SW 1271 (cell line): ENCODE measurements at regions not wholly inside any gene's neighbourhood (a gene's known extent, or its start where the extent isn't known, plus 50 kb on each side); places are given as distances from the start of the nearest gene placed in this dataset.

Experiments
- DNase-seq, 2 experiments: peaks; one replicate each; lab custom pipeline; 2025; lab: John Stamatoyannopoulos, UW

DNA sequence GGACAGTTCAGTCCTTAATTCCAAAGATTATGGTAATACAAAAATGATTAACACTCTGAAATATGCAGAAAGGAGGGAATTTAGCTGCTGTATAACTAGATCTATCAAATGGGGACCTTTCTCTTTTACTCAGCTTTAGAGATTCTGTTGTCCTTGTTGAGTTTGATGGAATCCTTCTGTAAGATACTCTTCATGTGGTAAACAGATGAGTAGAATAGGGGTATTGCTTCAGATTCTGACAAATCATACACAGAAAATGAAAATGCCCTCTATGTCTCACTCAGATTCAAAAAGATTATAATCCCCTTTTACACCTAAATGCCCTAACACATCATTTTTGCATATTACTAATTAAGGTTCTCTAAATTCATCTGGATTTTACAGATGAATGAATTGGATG, 50.7 kb downstream of the ARHGAP35 start:
- DNase-seq = no peak

DNA sequence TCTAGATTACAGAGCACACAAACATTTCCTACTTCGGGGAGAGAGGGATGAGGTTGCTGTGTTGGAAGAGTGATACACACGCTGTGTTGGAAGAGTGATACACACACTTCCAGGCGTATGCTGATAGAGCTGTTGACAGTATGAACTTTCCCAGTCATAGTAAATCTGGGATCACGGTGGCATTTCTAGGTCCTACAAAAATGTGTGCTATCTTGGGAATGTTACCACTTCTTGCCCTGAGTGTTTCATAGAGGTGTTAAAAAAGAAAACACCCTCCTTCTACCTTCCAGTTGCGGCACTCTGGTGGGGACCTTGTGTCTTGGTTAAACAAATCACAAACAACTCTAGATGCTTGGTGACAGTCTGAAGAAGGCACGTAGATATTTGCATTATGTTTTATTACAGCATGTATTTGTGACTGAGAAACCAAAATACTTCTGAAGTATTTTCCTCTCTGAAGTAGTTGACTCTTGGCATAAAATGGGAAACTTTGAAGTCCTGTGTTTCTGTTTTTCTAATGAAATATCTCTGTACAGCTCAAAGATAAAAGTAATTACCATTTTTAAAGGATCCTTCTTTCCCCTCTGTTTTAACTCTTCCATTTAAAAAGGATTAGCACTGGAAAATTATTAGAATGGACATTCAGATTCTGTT, 52.5 kb downstream of the ARHGAP35 start:
- no peak for DNase-seq

DNA sequence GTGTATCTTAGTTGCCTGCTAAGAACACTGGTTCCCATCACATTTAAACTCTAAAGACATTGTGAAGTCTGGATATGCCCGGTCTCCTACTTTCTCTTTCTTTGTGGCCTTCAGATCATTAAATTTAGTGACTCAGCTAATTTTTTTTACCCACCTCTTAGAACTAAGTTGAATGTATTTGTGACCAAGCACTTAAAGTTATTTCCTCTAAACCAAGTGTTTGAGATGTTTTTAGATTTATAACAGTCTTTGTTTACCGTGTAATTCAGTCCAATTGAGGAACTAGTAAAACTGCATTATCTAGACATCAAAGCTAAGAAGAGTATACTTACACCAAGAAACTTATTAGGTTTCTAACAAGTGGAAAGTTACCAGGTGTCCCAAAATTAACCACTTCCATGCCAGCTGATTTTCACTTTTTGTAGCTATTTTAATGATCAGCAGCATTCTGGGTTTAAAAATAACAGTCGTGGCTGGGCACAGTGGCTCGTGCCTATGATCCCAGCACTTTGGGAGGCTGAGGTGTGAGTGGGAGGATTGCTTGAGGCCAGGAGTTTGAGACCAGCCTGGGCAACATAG, 53.1 kb downstream of the ARHGAP35 start:
- no peak for DNase-seq

DNA sequence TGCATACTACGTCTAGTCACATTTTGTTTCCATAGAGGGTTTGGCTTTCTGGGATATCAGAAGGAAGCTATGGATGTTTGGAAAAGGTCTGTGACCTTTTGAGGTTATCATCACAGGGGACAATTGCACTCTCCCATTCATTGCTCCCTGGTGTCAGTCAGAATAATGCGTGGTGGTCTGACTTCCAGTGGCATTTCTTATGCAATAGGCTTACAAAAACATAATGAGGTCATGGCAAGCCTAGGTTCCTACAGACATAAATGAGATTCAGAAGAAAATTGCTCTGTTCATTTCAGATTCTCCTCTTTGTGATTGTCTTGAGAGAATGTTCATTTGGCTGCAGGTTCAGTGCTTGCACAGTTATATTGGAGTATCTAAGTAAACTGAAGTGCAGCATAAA, 54.6 kb downstream of the ARHGAP35 start:
- no peak for DNase-seq

DNA sequence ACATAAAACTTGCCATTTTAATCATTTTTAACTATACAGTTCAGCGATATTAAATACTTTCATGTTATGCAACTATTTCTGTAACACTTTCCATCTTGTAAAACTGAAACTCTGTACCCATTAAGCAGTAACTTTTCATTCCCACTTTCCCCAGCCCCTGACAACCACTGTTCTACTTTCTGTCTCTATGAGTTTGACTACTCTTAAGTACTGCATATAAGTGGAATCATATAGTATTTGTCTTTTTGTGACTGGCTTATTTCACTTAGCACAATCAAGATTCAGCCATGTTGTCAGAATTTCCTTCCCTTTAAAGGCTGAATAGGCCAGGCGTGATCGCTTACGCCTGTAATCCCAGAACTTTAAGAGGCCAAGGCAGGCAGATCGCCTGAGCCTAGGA, 56.2 kb downstream of the ARHGAP35 start:
- no peak for DNase-seq

DNA sequence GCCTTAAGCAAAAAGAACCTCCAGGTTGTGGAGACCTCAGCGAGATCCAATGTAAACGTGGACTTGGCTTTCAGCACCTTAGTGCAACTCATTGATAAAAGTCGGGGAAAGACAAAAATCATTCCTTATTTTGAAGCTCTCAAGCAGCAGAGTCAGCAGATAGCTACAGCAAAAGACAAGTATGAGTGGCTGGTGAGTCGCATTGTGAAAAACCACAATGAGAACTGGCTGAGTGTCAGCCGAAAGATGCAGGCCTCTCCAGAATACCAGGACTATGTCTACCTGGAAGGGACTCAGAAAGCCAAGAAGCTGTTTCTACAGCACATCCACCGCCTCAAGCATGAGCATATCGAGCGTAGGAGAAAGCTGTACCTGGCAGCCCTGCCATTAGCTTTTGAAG, 58.5 kb downstream of the ARHGAP35 start:
- no peak for DNase-seq

DNA sequence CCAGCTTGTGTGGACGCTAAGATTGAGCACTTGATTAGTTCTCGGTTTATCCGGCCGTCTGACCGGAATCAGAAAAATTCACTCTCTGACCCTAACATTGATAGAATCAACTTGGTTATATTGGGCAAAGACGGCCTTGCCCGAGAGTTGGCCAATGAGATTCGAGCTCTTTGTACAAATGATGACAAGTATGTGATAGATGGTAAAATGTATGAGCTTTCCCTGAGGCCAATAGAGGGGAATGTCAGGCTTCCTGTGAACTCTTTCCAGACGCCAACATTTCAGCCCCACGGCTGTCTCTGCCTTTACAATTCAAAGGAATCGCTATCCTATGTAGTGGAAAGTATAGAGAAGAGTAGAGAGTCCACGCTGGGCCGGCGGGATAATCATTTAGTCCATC, 59.6 kb downstream of the ARHGAP35 start:
- DNase-seq = no peak

DNA sequence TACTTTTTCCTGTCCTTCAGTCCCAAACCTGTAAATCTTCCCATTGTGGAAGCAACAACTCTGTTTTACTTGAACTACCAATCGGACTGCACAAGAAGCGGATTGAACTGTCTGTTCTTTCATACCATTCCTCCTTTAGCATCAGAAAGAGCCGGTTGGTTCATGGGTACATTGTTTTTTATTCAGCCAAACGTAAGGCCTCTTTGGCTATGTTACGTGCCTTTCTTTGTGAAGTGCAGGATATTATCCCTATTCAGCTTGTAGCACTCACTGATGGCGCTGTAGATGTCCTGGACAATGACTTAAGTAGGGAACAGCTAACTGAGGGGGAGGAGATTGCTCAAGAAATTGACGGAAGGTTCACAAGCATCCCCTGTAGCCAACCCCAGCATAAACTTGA, 60.3 kb downstream of the ARHGAP35 start:
- DNase-seq = no peak

DNA sequence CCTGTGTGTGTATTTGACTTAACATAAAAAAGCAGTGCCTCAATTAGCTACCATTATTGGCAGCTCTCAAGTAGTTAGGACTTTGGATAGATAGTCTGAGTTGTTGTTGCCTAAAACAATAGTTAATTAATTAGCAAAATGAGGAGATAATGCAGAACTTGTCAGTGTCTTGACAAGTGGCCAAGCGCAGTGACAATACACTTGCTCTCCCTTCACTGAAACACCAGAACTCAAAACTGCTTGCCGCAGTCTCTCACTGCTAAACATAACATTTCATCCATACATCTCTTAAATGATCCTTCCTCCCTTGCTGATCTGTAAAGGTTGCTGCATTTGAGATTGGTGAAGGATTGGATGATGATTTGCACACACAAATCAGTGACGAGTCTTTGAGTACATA, 61.7 kb downstream of the ARHGAP35 start:
- no peak for DNase-seq

DNA sequence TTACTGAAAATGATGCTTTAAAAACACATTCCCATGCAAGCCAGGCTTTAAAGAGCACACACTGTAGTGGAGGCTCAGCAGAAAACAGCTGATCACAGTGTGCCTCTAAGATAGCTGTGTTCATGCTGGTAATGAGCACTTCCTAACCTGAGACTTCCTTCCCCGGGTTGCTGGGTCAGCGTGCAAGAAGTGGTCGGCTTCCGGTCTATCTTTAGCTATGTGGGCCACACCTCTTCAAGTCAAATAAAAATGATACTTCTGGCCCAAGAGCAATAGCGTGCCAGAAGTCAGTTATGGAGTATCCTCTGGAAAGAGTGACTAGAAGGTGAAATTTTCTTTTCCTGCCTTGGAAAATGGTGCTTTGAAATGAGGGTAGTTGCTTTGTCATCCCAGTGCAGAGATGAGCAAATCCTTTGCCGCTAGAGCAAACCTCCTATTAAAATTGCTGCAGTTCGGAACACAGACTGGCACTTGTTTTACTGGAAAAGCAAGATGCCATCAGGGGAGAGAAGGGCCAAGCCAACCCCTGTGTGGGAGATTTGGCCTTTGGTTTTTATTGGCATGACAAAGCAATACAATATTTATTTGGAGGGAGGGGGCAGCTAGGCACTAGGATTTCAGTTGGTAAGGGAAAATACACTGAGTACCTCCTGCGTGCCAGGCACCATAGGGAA, 64.2 kb downstream of the ARHGAP35 start:
- DNase-seq = no peak

DNA sequence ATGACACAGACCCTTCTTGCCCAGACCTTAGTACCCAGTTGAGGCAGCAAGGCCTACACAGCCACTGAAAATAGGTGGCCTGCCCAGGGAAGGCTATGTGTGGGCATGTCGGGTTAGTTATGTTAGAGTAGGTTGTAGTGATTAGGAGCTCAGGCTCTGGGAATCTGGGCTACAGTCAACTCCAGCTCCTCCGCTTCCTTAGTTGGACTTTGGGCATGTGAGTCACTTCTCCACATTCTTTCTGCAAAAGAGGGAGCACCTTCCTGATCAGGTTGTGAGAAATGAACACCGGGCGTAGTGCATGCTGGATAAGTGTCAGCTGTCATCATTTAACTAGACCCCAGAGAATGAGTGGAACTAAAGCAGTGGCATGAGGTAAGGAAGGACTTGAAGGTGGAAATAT, 64.8 kb downstream of the ARHGAP35 start:
- DNase-seq = no peak

DNA sequence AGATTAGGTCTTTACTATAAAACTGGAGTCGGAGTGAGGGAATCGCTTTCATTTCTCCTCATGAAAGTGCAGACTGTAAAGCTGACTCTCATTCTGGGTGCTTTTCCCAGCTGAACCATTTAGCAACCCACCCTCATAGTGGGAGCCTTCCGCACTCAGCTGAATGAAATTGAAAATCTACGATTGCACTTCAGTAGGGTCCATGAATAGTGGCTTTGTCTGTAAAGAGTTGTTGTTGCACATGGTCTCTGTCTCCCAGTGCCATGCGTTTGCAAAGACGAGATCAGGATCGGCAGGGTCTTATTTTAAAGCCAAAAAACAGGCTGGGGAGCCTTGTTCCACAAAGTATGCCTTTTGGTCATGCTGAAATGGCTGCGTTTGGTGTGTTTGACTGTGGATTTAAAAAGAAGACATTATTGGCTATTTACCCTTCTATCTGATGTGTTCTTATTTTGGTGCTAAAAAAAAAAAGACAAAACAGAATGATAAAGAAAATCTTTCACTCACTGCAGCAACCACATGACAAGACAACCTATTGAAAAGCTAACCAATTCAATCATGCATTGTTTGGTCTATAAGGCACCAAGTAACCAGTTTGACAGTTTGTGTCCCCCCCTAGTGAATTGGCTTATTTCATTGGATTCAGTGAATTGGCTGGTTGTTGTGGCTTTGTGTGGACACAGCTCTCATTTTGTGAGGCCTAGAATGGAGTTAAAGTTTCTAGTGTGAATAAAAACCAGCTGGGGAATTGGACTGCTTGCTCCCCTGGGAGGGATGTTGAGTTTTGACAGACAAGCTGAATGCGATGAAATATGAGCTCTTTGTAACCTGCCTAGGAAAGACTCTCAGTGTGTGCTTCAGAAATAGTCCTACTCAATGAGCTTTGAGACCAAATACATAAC, 65.6 kb downstream of the ARHGAP35 start:
- no peak for DNase-seq

DNA sequence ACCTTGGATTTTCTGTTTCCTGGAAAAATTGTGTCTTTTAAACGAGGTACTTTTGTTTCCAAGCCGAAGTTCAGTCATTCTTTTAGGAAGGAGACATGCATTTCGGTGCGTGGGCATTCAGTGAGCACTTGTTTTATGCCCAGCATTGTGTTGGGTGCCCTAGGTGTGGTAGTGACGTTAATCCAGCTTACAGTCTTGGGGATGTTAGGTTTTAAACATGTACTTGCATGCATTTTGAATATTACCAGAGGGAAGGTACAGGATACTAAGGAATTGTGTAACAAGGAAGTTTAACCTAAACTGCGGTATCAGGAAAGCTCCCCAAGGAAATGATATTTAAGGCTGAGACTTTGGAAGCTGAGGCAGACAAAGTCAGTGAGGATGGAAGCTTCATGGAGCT, 66.3 kb downstream of the ARHGAP35 start:
- DNase-seq = no peak

DNA sequence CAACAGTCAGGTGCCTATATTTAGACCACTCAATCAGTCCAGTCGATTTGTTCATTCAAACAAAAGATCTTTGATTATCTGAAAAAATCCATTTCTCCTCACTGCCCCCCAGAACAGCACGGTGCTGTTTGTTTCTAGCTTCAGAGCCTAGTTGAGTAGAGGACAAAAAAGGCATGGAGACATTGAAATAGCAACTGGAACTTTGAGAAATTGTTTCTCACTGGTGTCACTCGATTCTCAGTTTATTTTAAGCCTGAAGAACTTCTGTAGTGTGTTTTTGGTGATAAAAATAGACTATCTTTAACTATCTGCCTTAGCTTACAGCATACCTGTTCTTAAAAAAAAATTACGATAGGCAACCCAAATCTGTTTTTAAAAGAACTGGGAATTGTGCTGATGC, 67.1 kb downstream of the ARHGAP35 start:
- no peak for DNase-seq

DNA sequence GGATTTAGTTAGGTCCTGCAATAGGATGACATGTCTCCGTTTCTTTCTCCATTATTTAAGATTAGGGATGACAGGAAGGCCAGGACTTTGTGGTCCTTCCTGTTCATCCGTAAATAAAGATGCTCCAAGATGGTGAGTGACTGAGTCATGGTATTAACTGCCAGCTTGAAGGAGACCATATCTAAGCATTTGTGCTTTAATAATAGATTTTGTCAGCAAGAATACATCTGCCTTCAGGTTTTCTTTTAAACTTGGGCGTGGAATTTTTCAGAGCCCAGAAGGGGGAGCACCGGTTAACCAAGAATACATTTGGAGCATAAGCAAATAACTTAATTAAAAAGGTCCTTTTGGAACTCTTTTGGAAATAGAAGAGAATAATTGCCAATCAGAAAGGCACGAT, 68.2 kb downstream of the ARHGAP35 start:
- DNase-seq = no peak

DNA sequence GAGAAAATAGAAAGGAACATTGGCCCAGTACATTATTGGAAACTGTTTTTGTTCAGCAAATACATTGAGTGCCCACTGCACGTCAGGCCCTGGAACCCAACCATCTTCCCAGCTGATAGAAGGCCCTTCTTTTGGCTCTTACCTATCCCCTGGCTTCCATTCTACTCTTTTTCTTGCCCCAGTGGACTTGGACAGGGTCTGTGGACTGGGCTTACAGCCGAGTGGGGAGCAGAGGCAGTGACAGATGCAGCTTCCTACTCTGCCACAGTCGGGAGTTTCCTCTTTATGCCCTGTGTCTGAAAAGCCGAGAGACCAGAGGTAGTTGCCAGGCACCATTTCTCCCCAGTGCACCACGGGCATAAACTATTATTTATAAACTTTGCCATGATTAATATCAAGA, 70.4 kb downstream of the ARHGAP35 start:
- DNase-seq = no peak

DNA sequence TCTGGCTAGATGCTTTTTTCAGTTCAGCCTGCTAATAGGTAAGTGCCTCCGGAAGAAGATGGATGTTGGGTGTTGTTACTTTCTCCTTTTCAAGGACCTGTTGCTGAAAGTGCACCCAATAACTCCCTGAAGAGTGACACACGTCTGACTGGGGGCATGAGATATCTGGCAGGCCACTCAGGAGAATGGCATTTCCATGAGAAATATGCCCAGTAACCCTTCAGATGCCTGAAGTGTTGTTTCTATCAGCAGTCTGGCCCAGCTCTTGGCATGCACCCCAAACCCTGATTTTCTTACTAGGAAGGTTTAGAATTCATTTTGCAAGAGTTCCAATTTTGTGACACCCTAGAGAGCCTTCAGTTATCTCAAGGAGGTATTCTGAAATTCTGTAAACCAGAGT, 71.5 kb downstream of the ARHGAP35 start:
- DNase-seq = peak in 1 of 2 experiments; percentile 46

DNA sequence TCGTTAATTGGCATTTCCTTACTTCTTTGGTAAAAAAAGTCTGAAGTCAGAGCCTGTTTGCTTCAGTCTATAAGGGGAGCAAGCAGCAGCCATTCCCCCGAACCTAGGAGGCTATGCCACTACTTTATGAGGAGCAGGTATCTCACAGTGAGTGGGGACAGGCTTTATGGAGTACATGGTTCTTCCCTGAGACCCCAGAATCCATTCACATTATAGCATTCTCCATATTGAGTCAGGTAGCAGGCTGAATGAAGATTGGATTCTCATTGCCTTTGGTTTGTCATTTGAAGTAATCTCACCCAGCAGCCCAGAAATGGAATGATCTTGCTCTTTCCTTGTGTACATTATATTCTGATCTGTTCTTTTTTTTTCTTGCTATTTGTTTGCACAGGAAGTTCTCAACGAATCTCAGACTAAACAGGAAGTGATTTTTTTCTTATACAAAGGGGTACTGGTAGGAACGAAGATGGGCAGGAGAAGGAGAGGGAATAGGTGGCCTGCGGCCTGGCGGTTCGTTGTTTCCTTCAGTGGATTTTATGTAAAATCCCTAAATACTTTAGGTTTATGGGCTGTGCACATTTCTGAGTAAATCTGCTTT, 74.4 kb downstream of the ARHGAP35 start:
- DNase-seq = no peak

DNA sequence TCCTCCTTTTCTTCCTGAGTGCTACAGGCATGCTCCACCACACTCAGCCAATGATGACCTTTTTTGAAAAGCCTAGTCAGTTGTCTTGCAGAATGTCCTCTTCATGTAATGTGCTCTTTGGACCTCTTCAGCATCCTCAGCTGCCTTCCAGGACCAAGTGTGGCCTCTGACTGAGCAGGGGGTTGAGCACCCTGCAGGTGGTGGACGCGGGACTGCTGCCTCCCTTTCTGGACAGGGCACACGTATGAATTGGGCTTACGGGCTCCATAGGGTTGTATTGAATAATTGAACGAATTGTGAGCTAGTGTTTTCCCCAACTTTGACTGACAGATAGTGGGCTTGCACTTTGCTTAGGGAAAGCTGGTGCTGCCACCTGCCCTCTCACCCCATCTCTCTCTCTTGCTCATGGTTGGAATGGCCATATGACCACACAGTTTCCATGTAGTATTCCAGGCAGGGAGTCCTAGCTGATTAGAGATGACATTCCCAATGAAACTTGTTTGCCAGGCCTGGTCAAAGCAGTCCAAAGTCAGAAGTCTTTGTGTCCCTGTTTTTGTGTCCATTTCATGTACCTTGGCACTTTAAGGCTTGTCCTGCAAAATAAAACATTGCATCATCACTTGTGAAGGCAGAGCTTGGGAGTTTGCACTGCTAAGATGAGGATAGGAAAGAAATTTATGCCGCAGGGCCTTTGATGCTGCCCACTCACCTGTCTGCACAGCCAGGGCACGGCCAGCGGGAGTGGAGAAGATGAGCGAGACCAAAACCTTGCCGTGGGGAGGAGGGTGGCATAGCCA, 76.3 kb upstream of the NPAS1 start:
- DNase-seq = no peak

DNA sequence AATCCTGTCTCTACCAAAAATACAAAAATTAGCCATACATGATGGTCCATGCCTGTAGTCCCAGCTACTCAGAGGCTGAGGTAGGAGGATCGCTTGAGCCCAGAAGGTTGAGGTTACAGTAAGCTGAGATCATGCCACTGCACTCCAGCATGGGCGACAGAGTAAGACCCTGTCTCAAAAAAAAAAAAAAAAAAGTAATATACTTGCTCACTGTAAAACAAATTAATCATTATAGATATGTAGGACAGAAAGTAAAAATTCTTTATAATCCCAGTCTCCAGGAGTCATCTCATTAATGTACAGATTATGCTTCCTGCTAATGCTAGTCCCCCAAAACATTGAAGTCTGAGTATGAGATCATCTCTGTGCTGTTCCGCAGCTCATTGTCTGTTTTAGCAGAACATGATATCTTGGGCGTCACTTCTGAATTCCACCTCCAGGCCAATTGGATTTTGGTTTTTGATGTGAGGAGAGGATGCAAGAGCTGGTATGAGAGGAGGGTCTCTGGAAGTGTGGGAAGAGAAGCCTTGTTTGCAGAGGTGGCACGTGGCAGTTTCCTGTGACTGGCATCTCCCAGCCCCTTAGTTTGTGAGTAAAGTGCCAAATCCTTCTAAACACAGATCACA, 75.4 kb upstream of the NPAS1 start:
- no peak for DNase-seq
